ENCODE measurements at regions not wholly inside any gene's neighbourhood (a gene's known extent, or its start where the extent isn't known, plus 50 kb on each side); places are given as distances from the start of the nearest gene placed in this dataset.

DNA sequence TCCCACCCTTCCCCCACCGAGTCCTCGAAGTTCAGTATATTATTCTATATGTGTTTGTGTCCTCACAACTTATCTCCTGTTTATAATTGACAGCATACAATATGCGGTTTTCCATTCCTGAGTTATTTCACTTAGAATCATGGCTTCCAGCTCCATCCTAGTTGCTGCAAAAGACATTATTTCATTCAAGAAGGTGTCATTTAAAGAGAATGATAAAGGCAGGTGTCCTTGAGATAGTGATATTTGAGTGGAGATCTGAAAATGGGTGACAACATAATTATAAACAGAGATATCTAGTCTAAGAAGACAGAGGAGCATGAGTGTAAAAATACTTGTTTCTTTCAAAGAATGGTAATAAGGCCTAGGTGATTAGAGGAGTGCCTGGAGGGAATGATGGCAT, 876.8 kb downstream of the SLC6A15 start:
- TF ChIP-seq RFX5 (IDR thresholded peaks at IDR 0.05; ENCODE audit: low read depth, low read length) (no peak), MAFK (IDR thresholded peaks at IDR 0.05; ENCODE audit: low read depth, low read length) (no peak), RAD21 (IDR thresholded peaks at IDR 0.05; ENCODE audit: low read length) (no peak), MAZ (IDR thresholded peaks at IDR 0.05; ENCODE audit: borderline replicate concordance, low read depth, low read length) (no peak), CHD1 (IDR thresholded peaks at IDR 0.05; ENCODE audit: low read depth, low read length) (no peak), FOS (IDR thresholded peaks at IDR 0.05; ENCODE audit: low read depth, low read length) (no peak), RCOR1 (IDR thresholded peaks at IDR 0.05; ENCODE audit: insufficient replicate concordance, low read length) (no peak), MXI1 (IDR thresholded peaks at IDR 0.05; ENCODE audit: borderline replicate concordance, low read depth, low read length) (no peak), NFE2L2 (IDR thresholded peaks at IDR 0.05; ENCODE audit: low read depth, low read length) (no peak), CEBPB (IDR thresholded peaks at IDR 0.05; ENCODE audit: low read depth, low read length) (no peak), SMC3 (IDR thresholded peaks at IDR 0.05; ENCODE audit: low read depth, low read length) (no peak), BHLHE40 (IDR thresholded peaks at IDR 0.05; ENCODE audit: low read depth, low read length) (no peak), POLR2A (IDR thresholded peaks at IDR 0.05; ENCODE audit: low read depth, low read length) (no peak)
- TF ChIP-seq, protein P1, sequence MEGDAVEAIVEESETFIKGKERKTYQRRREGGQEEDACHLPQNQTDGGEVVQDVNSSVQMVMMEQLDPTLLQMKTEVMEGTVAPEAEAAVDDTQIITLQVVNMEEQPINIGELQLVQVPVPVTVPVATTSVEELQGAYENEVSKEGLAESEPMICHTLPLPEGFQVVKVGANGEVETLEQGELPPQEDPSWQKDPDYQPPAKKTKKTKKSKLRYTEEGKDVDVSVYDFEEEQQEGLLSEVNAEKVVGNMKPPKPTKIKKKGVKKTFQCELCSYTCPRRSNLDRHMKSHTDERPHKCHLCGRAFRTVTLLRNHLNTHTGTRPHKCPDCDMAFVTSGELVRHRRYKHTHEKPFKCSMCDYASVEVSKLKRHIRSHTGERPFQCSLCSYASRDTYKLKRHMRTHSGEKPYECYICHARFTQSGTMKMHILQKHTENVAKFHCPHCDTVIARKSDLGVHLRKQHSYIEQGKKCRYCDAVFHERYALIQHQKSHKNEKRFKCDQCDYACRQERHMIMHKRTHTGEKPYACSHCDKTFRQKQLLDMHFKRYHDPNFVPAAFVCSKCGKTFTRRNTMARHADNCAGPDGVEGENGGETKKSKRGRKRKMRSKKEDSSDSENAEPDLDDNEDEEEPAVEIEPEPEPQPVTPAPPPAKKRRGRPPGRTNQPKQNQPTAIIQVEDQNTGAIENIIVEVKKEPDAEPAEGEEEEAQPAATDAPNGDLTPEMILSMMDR (conservative IDR thresholded peaks at IDR 0.05; ENCODE audit: low read depth, low read length): no peak
- TF ChIP-seq, protein P2, sequence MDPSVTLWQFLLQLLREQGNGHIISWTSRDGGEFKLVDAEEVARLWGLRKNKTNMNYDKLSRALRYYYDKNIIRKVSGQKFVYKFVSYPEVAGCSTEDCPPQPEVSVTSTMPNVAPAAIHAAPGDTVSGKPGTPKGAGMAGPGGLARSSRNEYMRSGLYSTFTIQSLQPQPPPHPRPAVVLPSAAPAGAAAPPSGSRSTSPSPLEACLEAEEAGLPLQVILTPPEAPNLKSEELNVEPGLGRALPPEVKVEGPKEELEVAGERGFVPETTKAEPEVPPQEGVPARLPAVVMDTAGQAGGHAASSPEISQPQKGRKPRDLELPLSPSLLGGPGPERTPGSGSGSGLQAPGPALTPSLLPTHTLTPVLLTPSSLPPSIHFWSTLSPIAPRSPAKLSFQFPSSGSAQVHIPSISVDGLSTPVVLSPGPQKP (IDR thresholded peaks at IDR 0.05; ENCODE audit: borderline replicate concordance, low read depth, low read length): no peak
- TF ChIP-seq, protein P3, sequence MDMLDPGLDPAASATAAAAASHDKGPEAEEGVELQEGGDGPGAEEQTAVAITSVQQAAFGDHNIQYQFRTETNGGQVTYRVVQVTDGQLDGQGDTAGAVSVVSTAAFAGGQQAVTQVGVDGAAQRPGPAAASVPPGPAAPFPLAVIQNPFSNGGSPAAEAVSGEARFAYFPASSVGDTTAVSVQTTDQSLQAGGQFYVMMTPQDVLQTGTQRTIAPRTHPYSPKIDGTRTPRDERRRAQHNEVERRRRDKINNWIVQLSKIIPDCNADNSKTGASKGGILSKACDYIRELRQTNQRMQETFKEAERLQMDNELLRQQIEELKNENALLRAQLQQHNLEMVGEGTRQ (IDR thresholded peaks at IDR 0.05; ENCODE audit: low read depth, low read length): no peak

More for the DNA sequence above, 876.8 kb downstream of the SLC6A15 start:
- no peak for ATAC-seq (ENCODE audit: low read depth)
- Histone ChIP-seq H2BK20ac (ENCODE audit: low read depth, low read length) (no peak overlapping the region), H3K14ac (replicated peaks; ENCODE audit: low read depth, low read length) (no peak overlapping the region), H3K56ac (ENCODE audit: extremely low read depth, insufficient read depth, low read length) (no peak overlapping the region), H3K36me3 (ENCODE audit: control insufficient read depth, insufficient read depth, low read length) (no peaks in the 10 kb centered on the region), H2BK15ac (ENCODE audit: low read depth, low read length) (no peak overlapping the region), H2BK5ac (ENCODE audit: low read depth, low read length, poor library complexity, severe bottlenecking) (no peak overlapping the region), H3K18ac (ENCODE audit: low read depth, low read length) (no peak overlapping the region), H3K9ac (ENCODE audit: low read depth, low read length) (no peak overlapping the region), H3K79me1 (ENCODE audit: low read depth in 1 of 2, low read length in 2 of 2) (no peaks in the 10 kb centered on the region), H4K5ac (ENCODE audit: low read depth, low read length) (no peak overlapping the region), H3K9me3 (ENCODE audit: control insufficient read depth, insufficient read depth, low read length) (peaks cover 2% of the 10 kb centered on the region; the same call in 1 of the 2 replicates), H4K8ac (ENCODE audit: low read depth in 2 of 2, low read length in 2 of 2) (no peak overlapping the region), H3K27me3 (ENCODE audit: control insufficient read depth, insufficient read depth, low read length) (no peaks in the 10 kb centered on the region), H2AK5ac (ENCODE audit: low read depth, low read length) (no peak overlapping the region), H2BK120ac (ENCODE audit: low read depth, low read length) (no peak overlapping the region), H3K4me1 (ENCODE audit: control insufficient read depth, insufficient read depth, low read length) (no peaks in the 10 kb centered on the region), H3K27ac (ENCODE audit: insufficient read depth, low read length) (no peak overlapping the region), H2AK9ac (replicated peaks; ENCODE audit: low read depth, low read length, poor library complexity) (no peak overlapping the region), H3K4me3 (ENCODE audit: insufficient read depth, low read depth, low read length) (no peak overlapping the region), H3K9me1 (ENCODE audit: insufficient read depth, low read length) (no peaks in the 10 kb centered on the region), H3K4ac (ENCODE audit: low read depth, low read length) (no peak overlapping the region), H3K23ac (ENCODE audit: low read depth, low read length) (no peak overlapping the region), H2AFZ (replicated peaks; ENCODE audit: low read length, poor library complexity) (no peak overlapping the region), H4K20me1 (ENCODE audit: insufficient read depth, low read length) (no peaks in the 10 kb centered on the region), H3K4me2 (ENCODE audit: low read depth, low read length) (no peak overlapping the region), H4K91ac (ENCODE audit: insufficient read depth, low read depth, low read length) (no peak overlapping the region)
- ChIA-PET POLR2A (ENCODE audit: unreplicated experiment) (no interaction called here), CTCF (no interaction called here)
- in situ Hi-C loops (cut with MboI; ENCODE audit: low sequenced_read_pairs) (no loop called here), dilution Hi-C loops (cut with HindIII; ENCODE audit: low sequenced_read_pairs, unreplicated experiment) (no loop called here), intact Hi-C loops (cut with micrococcal nuclease) (no loop called here)
- no TSS peak for BruUV-seq (replicated peaks)
- WGBS, 2 experiments (ENCODE audit: extremely low coverage in 2 of 2, insufficient read length in 1 of 2): no CpG with 5 or more reads among the region's 3 CpGs
- DNase-seq: no peak

Measured in IMR-90 (cell line).